ENCODE measurements at regions not wholly inside any gene's neighbourhood (a gene's known extent, or its start where the extent isn't known, plus 50 kb on each side); places are given as distances from the start of the nearest gene placed in this dataset.

DNA sequence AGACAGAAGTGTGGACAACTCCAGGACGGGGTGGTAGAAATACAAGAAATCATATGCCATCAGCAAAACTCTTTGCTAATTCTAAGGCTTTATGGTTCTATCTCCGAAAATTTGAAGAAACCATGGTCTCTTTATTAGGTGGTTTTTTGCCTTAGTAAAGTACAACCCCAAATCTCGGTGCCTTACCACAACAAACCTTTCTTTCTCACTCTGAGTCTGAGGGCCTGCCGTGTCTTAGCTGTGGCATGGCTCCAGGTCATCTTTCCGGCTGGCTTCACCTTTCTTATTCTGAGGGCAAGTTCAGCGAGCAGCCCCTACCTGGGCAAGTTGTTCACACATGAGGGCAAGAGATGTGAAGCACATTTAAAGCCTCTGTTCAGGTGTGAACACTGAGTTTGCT lies 280.6 kb downstream of the TTLL7 start:
- DNase-seq: no peak

GRCh38 chr1:83717785-83718184 lies 281.1 kb downstream of the TTLL7 start:
- DNase-seq: no peak

GRCh38 chr1:83716641-83717040 lies 282.3 kb downstream of the TTLL7 start:
- no peak for DNase-seq

DNA sequence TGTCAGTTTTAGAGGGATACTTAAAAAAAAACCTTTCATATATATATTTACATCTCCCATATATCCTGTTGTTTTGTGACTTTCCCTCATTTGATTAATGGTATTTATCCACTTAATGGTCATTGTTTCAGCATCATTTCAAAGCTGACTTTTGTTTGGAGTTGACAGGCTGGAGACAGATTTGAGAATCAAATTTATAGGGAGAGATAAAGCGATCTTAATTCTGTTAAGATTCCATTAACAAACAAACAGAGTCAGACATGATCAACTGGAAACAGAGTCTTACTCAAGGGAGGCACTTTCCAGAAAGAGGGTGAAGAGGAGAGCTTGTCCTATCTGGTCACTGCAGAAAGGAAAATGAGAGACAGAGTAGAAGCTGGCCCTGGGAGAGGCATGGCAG lies 283.4 kb downstream of the TTLL7 start:
- DNase-seq: no peak

DNA sequence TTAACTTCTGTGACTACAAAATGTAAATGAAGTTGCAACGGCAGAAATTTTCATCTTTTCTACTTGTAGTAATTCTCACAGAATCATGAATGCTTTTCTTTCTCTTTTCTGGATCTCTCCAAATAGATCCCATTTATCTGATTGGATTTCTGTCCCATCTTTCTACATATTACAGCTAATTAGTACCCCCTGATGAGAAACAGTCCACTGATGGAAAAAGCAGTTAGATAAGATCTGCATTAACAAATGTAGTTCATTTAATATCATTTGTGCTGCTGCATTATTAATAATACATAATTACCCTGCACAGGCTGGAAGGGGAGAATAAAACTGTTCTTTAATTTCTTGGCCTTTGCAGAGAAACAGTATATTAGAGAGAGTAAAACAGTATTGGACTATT lies 289.3 kb downstream of the TTLL7 start:
- DNase-seq: no peak

GRCh38 chr1:83706354-83706938 lies 292.5 kb downstream of the TTLL7 start:
- DNase-seq: no peak

DNA sequence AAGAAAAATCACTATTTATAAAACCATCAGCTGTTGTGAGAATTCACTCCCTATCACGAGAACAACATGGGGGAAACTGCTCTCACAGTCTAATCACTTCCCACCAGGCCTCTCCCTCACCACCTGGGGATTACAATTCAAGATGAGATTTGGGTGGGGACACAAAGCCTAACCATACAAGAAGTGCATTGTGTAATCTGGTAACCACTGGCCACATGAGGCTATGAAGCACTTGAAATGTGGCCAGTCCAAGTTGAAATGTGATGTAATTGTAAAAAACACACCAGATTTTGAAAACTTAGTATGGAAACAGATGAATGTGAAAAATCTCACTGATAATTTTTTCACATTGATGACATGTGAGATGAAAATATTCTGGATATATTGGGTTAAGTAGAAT lies 293.8 kb downstream of the TTLL7 start:
- DNase-seq: no peak

DNA sequence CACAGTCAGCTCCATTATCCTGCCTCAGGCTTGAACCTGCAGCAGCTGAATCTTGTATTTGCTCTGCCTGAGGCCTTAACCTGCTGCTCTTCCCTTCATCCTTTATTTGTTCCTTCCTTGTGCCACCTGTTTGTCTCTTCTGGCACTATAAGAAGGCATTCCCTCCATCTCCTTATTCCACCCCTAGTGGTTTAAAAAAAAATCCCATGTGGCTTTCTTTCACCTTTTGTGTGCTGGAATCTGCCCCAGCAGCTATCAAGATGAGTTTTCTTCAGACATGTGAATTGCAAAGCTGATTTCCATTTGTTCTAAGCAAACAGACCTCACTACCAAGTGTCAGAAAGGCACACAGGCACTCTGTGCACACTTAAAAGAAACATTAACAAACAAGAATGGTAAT lies 294.6 kb downstream of the TTLL7 start:
- DNase-seq: no peak

DNA sequence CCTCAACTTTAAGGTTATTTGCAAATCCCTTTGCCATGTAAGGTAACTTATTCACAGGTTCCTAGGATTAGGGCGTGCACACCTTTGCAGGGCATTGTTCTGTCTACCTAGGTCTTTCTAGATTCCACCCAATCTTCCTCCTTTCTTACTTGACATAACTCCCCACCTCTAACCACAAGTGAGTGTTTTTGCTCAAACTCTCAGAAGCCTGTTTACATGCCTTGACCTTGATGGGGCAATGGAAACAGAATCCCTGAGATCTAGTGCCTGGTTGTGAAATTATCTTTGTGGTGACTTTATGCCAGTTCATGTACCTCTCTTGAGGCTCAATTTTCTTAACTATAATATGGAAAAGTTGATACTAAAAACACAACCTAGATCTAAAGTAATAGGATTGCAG lies 296.6 kb downstream of the TTLL7 start:
- DNase-seq: no peak

GRCh38 chr1:83701355-83701754 lies 297.6 kb downstream of the TTLL7 start:
- no peak for DNase-seq

DNA sequence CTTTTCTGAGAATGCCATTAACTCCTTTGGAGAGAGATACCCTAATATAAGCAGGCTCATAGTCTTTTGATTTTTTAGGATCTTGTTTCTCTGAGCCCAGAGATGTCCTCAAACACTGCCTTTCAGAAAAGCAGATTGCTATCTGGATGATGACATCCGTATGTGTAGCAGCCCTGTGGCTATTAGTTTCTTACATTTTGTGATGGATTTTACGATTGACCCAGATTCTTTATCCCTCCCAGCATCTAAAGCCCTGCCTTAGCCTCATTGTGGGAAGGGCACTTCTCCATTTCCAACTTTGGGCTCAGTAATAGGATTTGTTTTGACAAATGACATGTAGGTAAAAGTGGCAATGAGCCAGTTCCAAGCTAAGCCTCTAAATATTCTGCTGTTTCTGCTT lies 300.3 kb downstream of the TTLL7 start:
- no peak for DNase-seq

GRCh38 chr1:83697961-83698360 lies 301.0 kb downstream of the TTLL7 start:
- no peak for DNase-seq

DNA sequence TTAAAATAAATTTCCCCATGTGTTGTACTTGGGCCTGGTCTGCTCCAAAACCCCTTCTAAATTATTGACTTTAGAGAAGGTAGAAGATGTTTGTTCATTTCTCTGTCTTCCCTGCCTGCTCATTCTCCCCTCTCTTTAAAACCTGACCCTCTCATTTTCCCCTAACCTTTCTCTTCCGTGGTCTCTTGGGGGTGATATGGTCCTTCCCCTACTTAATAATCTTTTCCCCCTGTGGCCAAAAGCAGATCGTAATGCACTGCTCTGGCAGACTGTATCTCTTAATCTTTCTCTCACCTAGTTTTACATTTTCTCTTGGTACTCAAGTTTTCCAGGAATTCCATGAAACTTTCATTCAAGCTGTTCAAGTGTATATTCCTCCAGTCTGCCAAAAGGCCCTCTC lies 301.7 kb downstream of the TTLL7 start:
- DNase-seq: no peak

DNA sequence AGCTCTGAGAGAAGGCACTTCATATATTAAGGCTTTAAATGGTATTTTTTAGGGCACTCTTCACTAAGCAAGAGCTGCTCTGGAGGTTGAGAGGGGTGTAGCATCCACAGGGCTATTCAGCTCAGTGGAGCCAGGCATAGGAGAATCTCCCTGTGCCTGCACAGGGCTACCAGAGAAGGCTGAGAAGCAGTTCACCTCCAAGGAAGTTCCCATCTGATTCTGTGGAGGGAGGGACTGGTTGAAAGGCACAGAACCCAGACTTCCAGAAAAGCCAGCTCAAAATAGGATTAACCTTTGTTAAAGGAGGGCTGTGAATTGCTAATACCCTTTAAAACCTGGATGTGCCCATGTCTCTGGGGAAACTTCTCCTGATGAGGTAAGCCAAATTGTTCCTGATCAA lies 304.5 kb downstream of the TTLL7 start:
- no peak for DNase-seq

GRCh38 chr1:83693427-83694126 lies 305.4 kb downstream of the TTLL7 start:
- DNase-seq: no peak

DNA sequence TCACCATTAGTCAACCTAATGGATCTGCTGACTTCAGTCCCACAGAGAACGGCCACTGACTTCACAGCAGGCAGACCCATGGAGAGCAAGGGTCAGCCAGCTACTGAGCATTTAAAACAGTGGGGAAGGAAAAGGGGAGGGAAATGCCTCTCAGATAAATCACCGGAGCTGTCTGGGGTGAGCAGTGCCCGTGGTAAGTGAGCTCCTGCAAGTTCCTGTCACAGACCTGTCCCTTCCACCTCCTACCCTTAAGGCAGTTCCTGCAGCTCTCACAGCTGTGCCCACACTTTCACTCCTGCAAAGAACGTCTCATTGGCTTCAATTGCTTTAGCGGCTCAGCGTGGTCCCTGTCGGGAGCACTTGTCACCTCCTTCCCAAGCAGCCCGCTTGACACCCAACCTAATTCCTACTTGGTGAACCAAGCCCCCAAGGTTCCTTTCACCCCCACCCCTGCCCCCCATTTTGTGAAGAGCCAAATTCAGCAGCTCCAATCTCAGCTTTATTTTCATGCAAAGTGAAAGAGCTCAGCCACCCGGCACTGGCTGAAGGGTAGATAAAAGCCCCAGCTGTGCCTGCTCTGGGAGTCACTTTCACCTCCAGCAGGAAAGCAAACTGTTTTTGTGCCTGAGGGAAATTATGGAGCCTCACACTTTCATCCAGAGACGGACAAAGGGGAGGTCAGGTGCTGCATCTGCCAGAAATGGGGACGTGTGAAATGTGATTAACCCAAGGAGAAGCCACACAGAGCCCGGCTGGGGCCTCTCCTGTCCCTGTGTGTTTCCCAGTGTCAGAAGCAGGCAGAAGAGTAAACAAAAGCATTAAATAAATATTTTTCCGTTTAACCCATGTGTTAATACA lies 306.2 kb downstream of the TTLL7 start:
- peak; percentile 3 for DNase-seq

DNA sequence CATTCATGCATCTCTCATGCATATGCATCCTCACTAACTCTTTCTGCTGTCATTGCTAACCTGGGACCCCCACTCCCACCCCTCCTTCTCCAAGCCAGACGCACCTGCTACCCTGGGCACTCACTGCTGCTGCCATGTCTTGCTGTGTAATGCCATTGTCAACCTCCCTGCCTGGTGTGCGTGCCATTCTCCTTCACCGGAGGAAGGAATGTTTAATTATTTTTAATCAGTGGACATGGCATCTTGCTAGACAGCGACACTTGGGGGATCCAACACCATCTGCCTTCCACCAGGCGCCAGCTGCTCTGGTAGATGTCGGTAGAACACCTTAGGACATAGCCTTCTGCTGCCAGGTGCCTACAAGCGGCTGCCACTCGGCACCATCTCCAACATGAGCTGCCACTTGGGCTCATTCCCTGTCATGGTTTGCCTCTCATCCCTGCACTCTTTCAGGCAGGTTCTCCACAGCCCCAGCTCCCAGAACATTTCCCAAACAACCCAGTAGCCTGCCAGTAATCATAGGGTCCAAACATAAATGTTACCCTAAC lies 306.9 kb downstream of the TTLL7 start:
- DNase-seq: no peak

GRCh38 chr1:83689921-83690868 lies 308.7 kb downstream of the TTLL7 start:
- DNase-seq: no peak

- no peak for DNase-seq
These were observed 316.8 kb downstream of the TTLL7 start for GRCh38 chr1:83682132-83682531.

GRCh38 chr1:83676106-83676505 lies 322.8 kb downstream of the TTLL7 start:
- DNase-seq: no peak

DNA sequence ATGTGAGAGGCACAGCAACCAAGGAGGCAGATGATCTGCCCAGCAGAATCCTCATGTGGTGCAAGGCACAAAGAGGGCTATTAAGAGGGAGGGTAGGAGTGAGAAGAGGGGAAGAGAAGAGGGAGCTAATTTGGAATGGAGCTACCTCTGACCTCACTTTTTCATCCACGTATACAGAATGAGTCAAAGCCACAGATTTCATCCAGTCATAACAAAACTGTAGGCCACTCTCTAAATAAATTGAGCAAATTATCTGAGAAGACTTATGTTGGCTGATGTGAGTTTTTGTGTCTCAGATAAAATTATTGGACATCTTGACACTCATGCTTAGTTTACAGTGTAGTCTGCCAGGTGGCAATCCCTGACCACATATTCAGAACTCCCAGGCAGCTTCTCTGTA lies 325.6 kb downstream of the TTLL7 start:
- no peak for DNase-seq

DNA sequence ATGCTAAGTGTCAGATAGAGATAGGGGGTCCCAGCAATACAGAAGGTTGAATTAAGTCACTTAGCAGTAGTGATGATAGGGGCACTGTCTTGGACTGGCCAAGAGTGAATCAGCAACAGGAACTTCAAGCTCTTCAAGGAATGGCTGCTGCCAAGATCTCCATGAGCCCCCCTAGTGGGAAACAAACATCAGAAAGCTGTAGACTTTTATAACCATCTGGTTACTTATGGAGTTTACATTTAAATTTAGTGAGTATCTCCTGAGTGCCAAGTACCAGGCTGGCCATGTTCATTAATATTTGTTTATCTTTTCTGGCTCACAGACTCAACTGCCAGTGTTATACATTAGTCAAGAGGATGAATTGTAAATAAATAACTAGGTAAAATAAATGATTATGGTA lies 327.3 kb downstream of the TTLL7 start:
- no peak for DNase-seq
